ENCODE measurements at regions not wholly inside any gene's neighbourhood (a gene's known extent, or its start where the extent isn't known, plus 50 kb on each side); places are given as distances from the start of the nearest gene placed in this dataset.

DNA sequence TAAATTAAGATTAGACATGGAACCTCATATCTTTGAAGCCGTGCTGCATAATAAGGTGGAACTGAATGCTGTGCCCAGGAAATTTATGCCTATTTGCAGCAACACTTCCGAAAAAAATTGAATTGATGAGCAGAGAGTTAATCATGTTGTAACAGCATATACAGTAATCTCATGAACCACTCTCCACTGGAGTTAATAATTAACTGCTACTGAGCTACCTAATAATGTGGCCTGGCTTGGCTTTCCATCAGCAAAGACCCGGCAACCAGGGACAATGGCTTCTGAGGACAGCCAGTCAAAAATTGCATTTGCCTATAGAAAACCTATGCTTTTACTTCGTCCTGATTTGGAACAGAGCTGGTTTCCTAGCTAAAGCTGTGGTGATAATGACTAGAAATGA, 63.8 kb upstream of the GATB start:
- TF ChIP-seq, protein P1, sequence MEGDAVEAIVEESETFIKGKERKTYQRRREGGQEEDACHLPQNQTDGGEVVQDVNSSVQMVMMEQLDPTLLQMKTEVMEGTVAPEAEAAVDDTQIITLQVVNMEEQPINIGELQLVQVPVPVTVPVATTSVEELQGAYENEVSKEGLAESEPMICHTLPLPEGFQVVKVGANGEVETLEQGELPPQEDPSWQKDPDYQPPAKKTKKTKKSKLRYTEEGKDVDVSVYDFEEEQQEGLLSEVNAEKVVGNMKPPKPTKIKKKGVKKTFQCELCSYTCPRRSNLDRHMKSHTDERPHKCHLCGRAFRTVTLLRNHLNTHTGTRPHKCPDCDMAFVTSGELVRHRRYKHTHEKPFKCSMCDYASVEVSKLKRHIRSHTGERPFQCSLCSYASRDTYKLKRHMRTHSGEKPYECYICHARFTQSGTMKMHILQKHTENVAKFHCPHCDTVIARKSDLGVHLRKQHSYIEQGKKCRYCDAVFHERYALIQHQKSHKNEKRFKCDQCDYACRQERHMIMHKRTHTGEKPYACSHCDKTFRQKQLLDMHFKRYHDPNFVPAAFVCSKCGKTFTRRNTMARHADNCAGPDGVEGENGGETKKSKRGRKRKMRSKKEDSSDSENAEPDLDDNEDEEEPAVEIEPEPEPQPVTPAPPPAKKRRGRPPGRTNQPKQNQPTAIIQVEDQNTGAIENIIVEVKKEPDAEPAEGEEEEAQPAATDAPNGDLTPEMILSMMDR (IDR thresholded peaks at IDR 0.05; ENCODE audit: unreplicated experiment) = no peak
- no peak for DNase-seq (ENCODE audit: low spot score, unreplicated experiment)
- Mint-ChIP-seq H3K4me1 (ENCODE audit: low read depth) (no peaks in the 10 kb centered on the region), H3K27ac (no peak overlapping the region), H3K9me3 (ENCODE audit: low read depth) (peaks cover 3% of the 10 kb centered on the region), H3K27me3 (no peaks in the 10 kb centered on the region), H3K36me3 (ENCODE audit: insufficient read depth) (no peaks in the 10 kb centered on the region), H3K4me3 (ENCODE audit: low read depth) (no peak overlapping the region)

DNA sequence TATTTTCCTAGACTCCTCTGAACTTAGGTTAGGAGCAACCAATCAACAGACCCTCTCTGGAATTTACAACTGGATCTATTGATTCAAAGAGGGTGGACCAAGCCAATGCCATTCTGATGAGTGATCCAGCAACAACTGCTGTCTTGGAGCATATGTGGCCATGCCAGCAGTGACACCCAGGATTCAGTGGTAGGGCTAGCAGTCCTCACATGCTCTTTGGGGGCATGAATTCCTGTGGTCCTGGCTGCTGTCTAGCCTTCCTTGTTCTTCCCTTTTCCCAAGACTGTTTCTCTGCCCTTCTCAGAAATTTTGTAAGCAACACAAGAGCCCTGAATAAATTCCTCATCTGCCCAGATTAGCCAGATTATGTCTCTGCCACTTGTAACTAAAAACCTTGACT, 61.5 kb upstream of the GATB start:
- H3K36me3 Mint-ChIP-seq (ENCODE audit: insufficient read depth) = no peaks in the 10 kb centered on the region
- no peak overlapping the region for H3K4me3 Mint-ChIP-seq (ENCODE audit: low read depth)
- no peak for DNase-seq (ENCODE audit: low spot score, unreplicated experiment)
- H3K4me1 Mint-ChIP-seq (ENCODE audit: low read depth) = no peaks in the 10 kb centered on the region
- H3K27me3 Mint-ChIP-seq = no peaks in the 10 kb centered on the region
- TF ChIP-seq, protein P1 (IDR thresholded peaks at IDR 0.05; ENCODE audit: unreplicated experiment) = no peak
- no peak overlapping the region for H3K27ac Mint-ChIP-seq
- peaks cover 7% of the 10 kb centered on the region for H3K9me3 Mint-ChIP-seq (ENCODE audit: low read depth)

DNA sequence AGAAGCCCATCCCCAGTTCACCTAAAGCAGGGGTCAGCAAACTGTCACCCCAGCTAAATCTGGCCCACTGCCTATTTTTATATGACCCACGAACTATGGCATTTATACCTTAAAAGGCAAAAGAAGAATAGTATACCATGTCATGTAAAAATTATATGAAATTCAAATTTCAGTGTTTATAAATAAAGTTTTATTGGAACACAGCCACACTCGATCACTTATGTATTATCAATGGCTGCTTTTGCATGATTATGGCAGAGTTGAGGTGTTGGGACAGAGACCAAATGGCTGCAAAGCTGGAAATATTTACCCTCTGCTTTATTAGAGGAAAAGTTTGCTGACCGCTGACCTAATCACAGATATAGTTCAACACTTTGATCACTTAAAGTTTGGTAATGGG, 59.2 kb upstream of the GATB start:
- Mint-ChIP-seq H3K36me3 (ENCODE audit: insufficient read depth) (no peaks in the 10 kb centered on the region), H3K27ac (no peak overlapping the region), H3K9me3 (ENCODE audit: low read depth) (peaks cover 6% of the 10 kb centered on the region), H3K4me3 (ENCODE audit: low read depth) (no peak overlapping the region), H3K27me3 (no peaks in the 10 kb centered on the region), H3K4me1 (ENCODE audit: low read depth) (no peaks in the 10 kb centered on the region)
- TF ChIP-seq, protein P1 (IDR thresholded peaks at IDR 0.05; ENCODE audit: unreplicated experiment) = no peak
- no peak for DNase-seq (ENCODE audit: low spot score, unreplicated experiment)

DNA sequence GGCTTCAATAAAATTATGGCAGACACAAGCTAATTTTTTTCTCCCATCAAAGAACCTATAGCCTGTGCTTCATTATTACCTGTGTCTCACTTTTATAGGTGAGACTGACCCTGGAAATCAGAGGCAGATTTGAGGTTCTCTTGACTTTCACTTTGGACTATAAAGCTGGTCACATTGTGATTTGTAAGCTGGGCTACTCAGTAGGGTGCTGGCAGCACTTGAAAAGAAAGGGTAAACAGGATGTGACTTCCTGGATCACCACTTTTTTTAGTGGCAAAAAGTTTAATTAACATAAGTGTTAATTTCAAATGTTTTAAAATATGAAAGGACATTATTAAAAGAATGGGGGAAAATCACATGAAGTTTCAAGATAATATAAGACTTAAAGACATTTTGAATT, 50.6 kb upstream of the GATB start:
- H3K36me3 Mint-ChIP-seq (ENCODE audit: insufficient read depth) = no peaks in the 10 kb centered on the region
- H3K4me3 Mint-ChIP-seq (ENCODE audit: low read depth) = no peak overlapping the region
- H3K27ac Mint-ChIP-seq = no peak overlapping the region
- no peak for DNase-seq (ENCODE audit: low spot score, unreplicated experiment)
- TF ChIP-seq, protein P1 (IDR thresholded peaks at IDR 0.05; ENCODE audit: unreplicated experiment) = no peak
- peaks cover 2% of the 10 kb centered on the region for H3K27me3 Mint-ChIP-seq
- H3K4me1 Mint-ChIP-seq (ENCODE audit: low read depth) = peaks cover 22% of the 10 kb centered on the region
- H3K9me3 Mint-ChIP-seq (ENCODE audit: low read depth) = no peaks in the 10 kb centered on the region

Measured in progenitor cell of endocrine pancreas (in vitro differentiated cells).